ENCODE measurements at regions not wholly inside any gene's neighbourhood (a gene's known extent, or its start where the extent isn't known, plus 50 kb on each side); places are given as distances from the start of the nearest gene placed in this dataset.

DNA sequence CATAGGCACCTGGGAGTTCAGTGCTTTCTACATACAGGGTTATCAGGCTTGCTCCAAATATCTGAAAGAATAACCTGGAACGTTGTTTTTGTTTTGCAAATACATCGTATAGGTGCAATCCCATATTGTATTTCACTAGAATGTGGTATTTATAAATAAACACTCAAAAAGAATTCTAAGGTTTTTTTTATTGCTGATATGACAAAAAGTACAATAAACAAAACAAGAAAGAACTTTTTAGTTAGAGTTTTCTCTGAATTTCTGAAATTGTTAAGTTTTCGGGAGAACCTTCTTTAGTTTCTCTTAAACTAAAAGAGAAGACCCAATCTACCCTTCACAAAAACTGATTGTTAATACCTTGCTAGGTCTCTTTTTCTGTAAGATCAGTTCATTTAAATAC, 225.8 kb downstream of the CCDC59 start:
- 89 to 91% methylated on average over 3 of the region's 3 CpGs for WGBS, 2 donors
- no peak for ATAC-seq (ENCODE audit: low FRiP score)

DNA sequence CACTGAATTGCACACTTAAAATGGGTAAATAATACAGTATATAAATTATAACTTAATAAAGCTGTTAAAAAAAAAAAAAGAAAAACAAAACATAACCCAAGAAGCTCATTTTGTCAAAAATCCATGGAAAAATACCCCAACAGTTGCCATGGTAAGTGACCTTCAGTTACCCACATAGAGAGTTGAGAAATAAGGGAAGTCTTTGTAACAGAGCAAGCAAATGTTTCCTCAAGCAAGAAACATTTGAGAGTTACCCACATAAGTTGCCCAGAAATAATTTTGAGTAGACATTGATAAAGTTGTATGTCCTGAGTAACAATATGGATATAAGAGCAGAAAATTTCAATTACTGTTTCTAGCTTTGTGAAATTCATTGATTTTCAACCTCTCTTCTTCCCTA, 227.4 kb downstream of the CCDC59 start:
- intact Hi-C loops (cut with DNase I) = no loop called here
- Histone ChIP-seq H3K27ac (ENCODE audit: low read depth in 1 of 2, low read length in 2 of 2) (no peak overlapping the region), H3K27me3 (ENCODE audit: control insufficient read depth in 1 of 2, insufficient read depth in 2 of 2, low read length in 1 of 2) (no peaks in the 10 kb centered on the region), H3K4me3 (ENCODE audit: low read length in 2 of 2) (no peak overlapping the region), H3K4me1 (ENCODE audit: control insufficient read depth in 1 of 2, insufficient read depth in 2 of 2, low read length in 2 of 2) (no peaks in the 10 kb centered on the region), H3K36me3 (ENCODE audit: control insufficient read depth in 1 of 2, insufficient read depth in 2 of 2, low read length in 1 of 2) (no peaks in the 10 kb centered on the region), H3K9me3 (ENCODE audit: control insufficient read depth, low read length) (no peaks in the 10 kb centered on the region)
- DNase-seq (no peak), ATAC-seq (ENCODE audit: low FRiP score) (no peak)

More for the DNA sequence above, 225.8 kb downstream of the CCDC59 start:
- no peaks in the 10 kb centered on the region for H3K36me3 ChIP-seq (ENCODE audit: control insufficient read depth in 1 of 2, insufficient read depth in 2 of 2, low read length in 1 of 2)
- intact Hi-C loops (cut with DNase I) = no loop called here
- H3K27me3 ChIP-seq (ENCODE audit: control insufficient read depth in 1 of 2, insufficient read depth in 2 of 2, low read length in 1 of 2) = no peaks in the 10 kb centered on the region
- no peaks in the 10 kb centered on the region for H3K9me3 ChIP-seq (ENCODE audit: control insufficient read depth, low read length)
- H3K4me3 ChIP-seq (ENCODE audit: low read length in 2 of 2) = no peak overlapping the region
- DNase-seq = no peak
- no peaks in the 10 kb centered on the region for H3K4me1 ChIP-seq (ENCODE audit: control insufficient read depth in 1 of 2, insufficient read depth in 2 of 2, low read length in 2 of 2)
- H3K27ac ChIP-seq (ENCODE audit: low read depth in 1 of 2, low read length in 2 of 2) = no peak overlapping the region

DNA sequence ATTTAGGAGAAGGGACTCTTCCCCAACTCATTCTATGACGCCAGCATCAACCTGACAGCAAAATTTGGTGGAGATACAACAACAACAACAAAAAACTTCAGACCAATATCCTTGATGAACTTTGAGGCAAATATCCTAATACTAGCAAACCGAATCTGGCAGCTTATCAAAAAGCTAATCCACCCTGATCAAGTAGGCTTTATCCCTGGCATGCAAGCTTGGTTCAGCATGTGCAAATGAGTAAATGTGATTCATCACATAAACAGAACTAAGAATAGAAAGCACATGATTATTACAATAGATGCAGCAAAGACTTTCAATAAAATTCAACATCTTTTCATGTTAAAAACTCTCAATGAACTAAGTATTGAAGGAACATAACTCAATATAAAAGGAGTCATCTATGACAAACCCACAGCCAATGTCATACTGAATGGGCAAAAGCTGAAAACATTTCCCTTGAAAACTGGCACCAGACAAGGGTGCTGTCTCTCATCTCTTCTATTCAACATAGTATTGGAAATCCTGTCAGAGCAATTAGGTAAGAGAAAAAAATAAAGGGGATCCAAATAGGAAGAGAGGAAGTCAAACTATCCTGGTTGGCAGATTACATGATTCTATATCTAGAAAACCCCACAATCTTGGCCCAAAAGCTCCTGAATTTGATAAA, 233.3 kb downstream of the CCDC59 start:
- no peak overlapping the region for H3K4me3 ChIP-seq (ENCODE audit: low read length in 2 of 2)
- ATAC-seq (ENCODE audit: low FRiP score) (no peak), DNase-seq (no peak)
- H3K4me1 ChIP-seq (ENCODE audit: control insufficient read depth in 1 of 2, insufficient read depth in 2 of 2, low read length in 2 of 2) = no peaks in the 10 kb centered on the region
- H3K9me3 ChIP-seq (ENCODE audit: control insufficient read depth, low read length) = no peaks in the 10 kb centered on the region
- WGBS, 2 donors = 55 to 67% methylated on average over 2 of the region's 2 CpGs
- intact Hi-C loops (cut with DNase I) = no loop called here
- H3K27ac ChIP-seq (ENCODE audit: low read depth in 1 of 2, low read length in 2 of 2) = no peak overlapping the region
- no peaks in the 10 kb centered on the region for H3K36me3 ChIP-seq (ENCODE audit: control insufficient read depth in 1 of 2, insufficient read depth in 2 of 2, low read length in 1 of 2)
- no peaks in the 10 kb centered on the region for H3K27me3 ChIP-seq (ENCODE audit: control insufficient read depth in 1 of 2, insufficient read depth in 2 of 2, low read length in 1 of 2)

DNA sequence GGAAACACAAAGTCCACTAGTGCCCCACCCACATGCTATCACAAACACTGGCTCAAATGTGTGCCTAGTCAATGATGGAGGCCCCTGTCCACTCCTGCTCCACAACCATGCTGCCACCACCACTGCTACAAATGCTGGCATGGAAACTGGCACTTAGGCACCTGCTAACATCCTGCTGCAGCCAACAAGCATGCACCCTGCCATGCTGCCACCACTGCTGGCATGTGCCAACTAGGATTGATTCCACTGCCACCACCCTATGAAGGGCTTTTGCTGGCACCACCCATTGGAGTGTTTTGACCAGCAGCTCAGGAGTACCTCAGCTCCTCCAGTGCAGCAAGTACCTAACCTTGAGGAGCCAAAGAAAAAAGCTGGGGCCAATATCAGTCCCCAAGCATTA, 236.6 kb downstream of the CCDC59 start:
- Histone ChIP-seq H3K9me3 (ENCODE audit: control insufficient read depth, low read length) (no peaks in the 10 kb centered on the region), H3K4me1 (ENCODE audit: control insufficient read depth in 1 of 2, insufficient read depth in 2 of 2, low read length in 2 of 2) (no peaks in the 10 kb centered on the region), H3K4me3 (ENCODE audit: low read length in 2 of 2) (no peak overlapping the region), H3K27me3 (ENCODE audit: control insufficient read depth in 1 of 2, insufficient read depth in 2 of 2, low read length in 1 of 2) (no peaks in the 10 kb centered on the region), H3K36me3 (ENCODE audit: control insufficient read depth in 1 of 2, insufficient read depth in 2 of 2, low read length in 1 of 2) (no peaks in the 10 kb centered on the region), H3K27ac (ENCODE audit: low read depth in 1 of 2, low read length in 2 of 2) (no peak overlapping the region)
- DNase-seq (no peak), ATAC-seq (ENCODE audit: low FRiP score) (peak; percentile 19)
- intact Hi-C loops (cut with DNase I) = no loop called here

DNA sequence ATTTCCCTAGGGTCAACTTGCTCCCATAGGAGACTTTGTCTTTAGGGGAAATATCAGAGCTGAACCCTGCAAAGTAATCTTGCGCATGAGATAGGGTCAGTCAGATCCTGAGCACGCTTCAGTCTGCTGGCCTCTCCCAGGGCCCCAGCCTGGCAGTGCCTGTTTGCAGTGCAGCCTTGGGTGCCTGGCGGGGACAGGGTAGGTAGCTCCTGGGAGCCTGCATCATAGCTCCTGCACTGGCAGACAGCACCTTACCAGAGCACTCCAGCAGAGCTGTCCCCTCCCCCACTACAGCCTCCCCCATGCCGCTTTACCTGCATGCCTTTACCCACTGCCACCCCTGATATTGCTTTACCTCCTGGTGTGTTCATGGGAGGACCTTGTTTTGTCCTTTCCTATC, 237.3 kb downstream of the CCDC59 start:
- peak; percentile 57 for ATAC-seq (ENCODE audit: low FRiP score)

DNA sequence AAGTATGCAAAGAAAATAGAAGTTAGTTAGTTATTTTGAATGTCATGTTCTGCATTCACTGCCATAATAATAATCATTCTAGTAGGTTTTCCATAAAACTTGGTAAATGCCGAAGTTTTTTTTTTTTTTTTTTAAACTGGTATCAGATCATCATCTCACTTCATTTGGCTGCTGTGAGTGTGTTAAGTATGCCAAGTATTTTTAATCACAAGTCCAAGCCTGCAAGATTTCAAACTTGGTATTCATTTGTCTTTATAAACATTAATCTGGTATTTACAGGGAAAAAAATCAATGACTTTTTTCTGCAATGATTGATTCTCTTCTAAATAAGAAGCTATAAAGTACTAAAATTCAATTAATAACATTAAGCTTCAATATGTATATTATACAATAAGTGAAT, 248.9 kb downstream of the CCDC59 start:
- Histone ChIP-seq H3K27ac (ENCODE audit: low read depth in 1 of 2, low read length in 2 of 2) (no peak overlapping the region), H3K27me3 (ENCODE audit: control insufficient read depth in 1 of 2, insufficient read depth in 2 of 2, low read length in 1 of 2) (no peaks in the 10 kb centered on the region), H3K4me3 (ENCODE audit: low read length in 2 of 2) (no peak overlapping the region), H3K9me3 (ENCODE audit: control insufficient read depth, low read length) (no peaks in the 10 kb centered on the region), H3K4me1 (ENCODE audit: control insufficient read depth in 1 of 2, insufficient read depth in 2 of 2, low read length in 2 of 2) (no peaks in the 10 kb centered on the region), H3K36me3 (ENCODE audit: control insufficient read depth in 1 of 2, insufficient read depth in 2 of 2, low read length in 1 of 2) (no peaks in the 10 kb centered on the region)
- intact Hi-C loops (cut with DNase I) = no loop called here
- 89 to 93% methylated on average over 1 of the region's 1 CpG for WGBS, 2 donors
- DNase-seq (no peak), ATAC-seq (ENCODE audit: low FRiP score) (no peak)

More for the DNA sequence above, 237.3 kb downstream of the CCDC59 start:
- intact Hi-C loops (cut with DNase I) = no loop called here
- Histone ChIP-seq H3K36me3 (ENCODE audit: control insufficient read depth in 1 of 2, insufficient read depth in 2 of 2, low read length in 1 of 2) (no peaks in the 10 kb centered on the region), H3K9me3 (ENCODE audit: control insufficient read depth, low read length) (no peaks in the 10 kb centered on the region), H3K27ac (ENCODE audit: low read depth in 1 of 2, low read length in 2 of 2) (no peak overlapping the region), H3K4me1 (ENCODE audit: control insufficient read depth in 1 of 2, insufficient read depth in 2 of 2, low read length in 2 of 2) (no peaks in the 10 kb centered on the region), H3K27me3 (ENCODE audit: control insufficient read depth in 1 of 2, insufficient read depth in 2 of 2, low read length in 1 of 2) (no peaks in the 10 kb centered on the region), H3K4me3 (ENCODE audit: low read length in 2 of 2) (no peak overlapping the region)
- DNase-seq = no peak
- 91 to 92% methylated on average over 4 of the region's 4 CpGs for WGBS, 2 donors

DNA sequence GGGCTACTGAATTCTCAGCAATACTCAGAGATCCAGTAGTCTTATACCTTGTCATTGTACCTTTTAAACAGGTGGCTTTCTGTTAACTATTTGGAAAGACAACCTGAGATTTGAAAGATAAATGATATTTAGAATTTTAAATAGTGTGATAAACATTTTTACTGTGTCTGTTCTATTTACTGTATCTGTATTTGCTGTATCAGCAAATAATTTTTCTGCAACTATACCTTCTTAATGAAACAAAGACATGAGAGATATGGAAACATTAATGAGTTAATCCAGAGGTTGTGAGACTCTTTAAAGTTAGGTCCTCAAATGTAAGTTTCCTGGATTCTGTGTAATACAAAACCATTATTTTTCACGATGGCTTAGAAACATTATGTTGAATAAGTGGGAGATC, 249.6 kb downstream of the CCDC59 start:
- Histone ChIP-seq H3K9me3 (ENCODE audit: control insufficient read depth, low read length) (no peaks in the 10 kb centered on the region), H3K36me3 (ENCODE audit: control insufficient read depth in 1 of 2, insufficient read depth in 2 of 2, low read length in 1 of 2) (no peaks in the 10 kb centered on the region), H3K4me1 (ENCODE audit: control insufficient read depth in 1 of 2, insufficient read depth in 2 of 2, low read length in 2 of 2) (no peaks in the 10 kb centered on the region), H3K4me3 (ENCODE audit: low read length in 2 of 2) (no peak overlapping the region), H3K27ac (ENCODE audit: low read depth in 1 of 2, low read length in 2 of 2) (no peak overlapping the region), H3K27me3 (ENCODE audit: control insufficient read depth in 1 of 2, insufficient read depth in 2 of 2, low read length in 1 of 2) (no peaks in the 10 kb centered on the region)
- DNase-seq = no peak
- WGBS, 2 donors = 81 to 87% methylated on average over 1 of the region's 1 CpG
- no peak for ATAC-seq (ENCODE audit: low FRiP score)
- intact Hi-C loops (cut with DNase I) = no loop called here

DNA sequence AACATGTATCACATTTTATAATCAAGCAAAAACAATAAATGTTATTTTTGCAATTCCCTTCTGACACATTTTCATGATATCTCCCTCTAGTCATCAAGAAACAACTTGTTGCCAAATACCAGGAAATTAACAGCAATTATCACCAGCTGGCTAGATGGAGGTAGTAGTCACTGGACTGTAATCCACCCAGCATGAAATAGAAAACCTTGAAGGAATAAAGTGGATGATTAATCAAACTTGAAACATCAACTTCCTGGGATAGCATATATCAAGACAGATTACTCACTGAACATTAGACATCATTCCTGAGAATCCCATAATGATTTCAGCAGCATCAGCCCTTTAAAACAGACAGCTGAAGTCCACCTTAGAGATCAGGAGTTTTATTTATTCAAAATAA, 259.0 kb downstream of the CCDC59 start:
- H3K27ac ChIP-seq (ENCODE audit: low read depth in 1 of 2, low read length in 2 of 2) = no peak overlapping the region
- no peaks in the 10 kb centered on the region for H3K36me3 ChIP-seq (ENCODE audit: control insufficient read depth in 1 of 2, insufficient read depth in 2 of 2, low read length in 1 of 2)
- DNase-seq (no peak), ATAC-seq (ENCODE audit: low FRiP score) (no peak)
- H3K9me3 ChIP-seq (ENCODE audit: control insufficient read depth, low read length) = peaks cover 2% of the 10 kb centered on the region
- no peaks in the 10 kb centered on the region for H3K27me3 ChIP-seq (ENCODE audit: control insufficient read depth in 1 of 2, insufficient read depth in 2 of 2, low read length in 1 of 2)
- H3K4me3 ChIP-seq (ENCODE audit: low read length in 2 of 2) = no peak overlapping the region
- intact Hi-C loops (cut with DNase I) = no loop called here
- no peaks in the 10 kb centered on the region for H3K4me1 ChIP-seq (ENCODE audit: control insufficient read depth in 1 of 2, insufficient read depth in 2 of 2, low read length in 2 of 2)

DNA sequence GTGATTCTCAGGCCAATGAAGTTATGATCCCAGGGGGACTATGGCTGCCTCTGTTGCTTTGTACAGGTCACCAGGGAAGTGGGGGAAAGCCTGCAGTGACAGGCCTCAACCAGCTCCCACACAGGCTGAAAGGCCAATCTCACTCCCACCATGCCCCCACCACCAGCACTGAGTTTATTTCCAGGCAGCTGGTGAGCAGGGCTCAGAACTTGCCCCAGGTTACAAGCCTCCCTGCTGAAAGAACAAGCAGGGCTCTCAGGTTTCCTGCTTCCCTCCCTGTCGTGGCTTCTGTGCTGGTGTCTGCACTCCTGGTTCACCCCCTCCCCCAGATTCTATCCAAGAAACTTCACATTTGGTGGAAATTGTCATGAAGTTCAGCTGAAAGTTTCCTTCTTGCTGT, 260.3 kb downstream of the CCDC59 start:
- intact Hi-C loops (cut with DNase I) = no loop called here
- Histone ChIP-seq H3K9me3 (ENCODE audit: control insufficient read depth, low read length) (peaks cover 2% of the 10 kb centered on the region), H3K27ac (ENCODE audit: low read depth in 1 of 2, low read length in 2 of 2) (no peak overlapping the region), H3K36me3 (ENCODE audit: control insufficient read depth in 1 of 2, insufficient read depth in 2 of 2, low read length in 1 of 2) (no peaks in the 10 kb centered on the region), H3K27me3 (ENCODE audit: control insufficient read depth in 1 of 2, insufficient read depth in 2 of 2, low read length in 1 of 2) (no peaks in the 10 kb centered on the region), H3K4me1 (ENCODE audit: control insufficient read depth in 1 of 2, insufficient read depth in 2 of 2, low read length in 2 of 2) (no peaks in the 10 kb centered on the region), H3K4me3 (ENCODE audit: low read length in 2 of 2) (no peak overlapping the region)
- WGBS, 2 donors = 11 to 13% methylated on average over 1 of the region's 1 CpG
- DNase-seq = no peak
- ATAC-seq (ENCODE audit: low FRiP score) = no peak

Measured in aorta (tissue), 5 donors.